ENCODE measurements at regions not wholly inside any gene's neighbourhood (a gene's known extent, or its start where the extent isn't known, plus 50 kb on each side); places are given as distances from the start of the nearest gene placed in this dataset.

GRCh38 chr22:48592488-48592887 is 1235.2 kb downstream of the BRD1 start:
- DNase-seq (ENCODE audit: insufficient read length, low spot score) = no peak
- FAIRE-seq = no peak

DNA sequence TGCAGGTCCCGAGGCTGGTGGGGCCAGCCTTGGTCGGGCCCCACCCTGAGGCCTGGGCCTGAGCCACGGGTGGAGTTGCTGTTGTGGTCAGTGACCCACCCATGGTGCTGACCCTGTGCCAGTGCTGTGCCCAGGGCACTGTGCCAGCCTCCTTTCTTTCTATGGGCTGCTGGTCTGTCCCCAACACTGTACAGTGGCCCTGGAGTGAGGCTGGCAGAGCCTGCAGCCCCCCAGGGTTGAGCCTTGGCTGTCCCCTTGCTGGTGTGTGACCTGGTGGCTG is 1235.7 kb downstream of the BRD1 start:
- no peak for FAIRE-seq
- no peak for DNase-seq (ENCODE audit: insufficient read length, low spot score)

GRCh38 chr22:48591286-48592065 is 1236.2 kb downstream of the BRD1 start:
- no peak for FAIRE-seq
- no peak for DNase-seq (ENCODE audit: insufficient read length, low spot score)

GRCh38 chr22:48589901-48590300 is 1237.8 kb downstream of the BRD1 start:
- DNase-seq (ENCODE audit: insufficient read length, low spot score) (no peak), FAIRE-seq (no peak)

DNA sequence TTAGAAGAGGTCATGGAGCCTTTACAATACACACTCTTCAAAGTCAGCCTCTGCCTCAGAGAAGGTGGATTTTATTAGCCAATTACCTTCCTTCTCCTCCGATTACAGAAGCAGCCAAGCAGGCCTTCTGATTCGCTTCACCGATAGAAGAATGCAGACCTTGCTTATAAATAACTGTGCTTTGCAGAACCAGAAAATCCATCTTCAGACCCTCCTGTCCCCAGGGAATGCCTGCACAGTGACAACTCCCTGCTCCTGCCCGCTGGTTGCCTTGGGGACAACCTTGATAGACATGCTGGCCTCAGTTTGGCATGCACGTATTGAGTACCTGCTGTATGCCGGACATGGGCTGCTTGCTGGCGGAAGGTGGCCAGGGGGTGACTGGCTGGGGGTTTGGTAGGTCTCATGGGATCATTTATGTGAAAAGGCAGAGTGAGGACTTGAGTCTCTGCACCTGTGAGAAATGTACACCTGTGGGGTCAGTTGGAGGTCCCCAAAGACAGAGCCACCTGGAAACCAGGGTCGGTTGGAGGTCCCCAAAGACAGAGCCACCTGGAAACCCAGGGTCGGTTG is 1238.7 kb downstream of the BRD1 start:
- no peak for FAIRE-seq
- DNase-seq (ENCODE audit: insufficient read length, low spot score) = no peak

GRCh38 chr22:48588151-48588877 is 1239.4 kb downstream of the BRD1 start:
- DNase-seq (ENCODE audit: insufficient read length, low spot score) (no peak), FAIRE-seq (no peak)

- FAIRE-seq (no peak), DNase-seq (ENCODE audit: insufficient read length, low spot score) (no peak)
Measured at GRCh38 chr22:48587236-48587865, 1240.3 kb downstream of the BRD1 start.

DNA sequence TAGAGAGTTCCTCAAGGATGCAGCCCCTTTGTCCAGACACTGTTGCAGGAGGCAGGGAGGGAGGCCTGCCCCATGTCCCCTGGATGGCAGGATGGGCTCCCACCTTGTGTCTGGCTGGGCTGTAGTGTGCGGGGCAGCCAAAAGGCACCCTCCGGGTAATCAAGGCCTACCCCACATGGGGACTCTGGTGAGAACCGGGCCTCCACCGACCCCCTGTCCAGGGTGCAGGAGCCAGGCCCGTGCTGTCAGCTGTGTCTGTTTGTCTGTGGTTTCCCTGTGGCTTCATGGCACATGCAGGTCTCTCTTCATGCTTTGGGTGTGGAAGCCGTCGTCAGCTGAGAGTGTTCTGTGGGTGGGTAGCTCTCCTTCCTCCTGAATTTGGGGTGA is 1240.9 kb downstream of the BRD1 start:
- no peak for FAIRE-seq
- no peak for DNase-seq (ENCODE audit: insufficient read length, low spot score)

- no peak for FAIRE-seq
- no peak for DNase-seq (ENCODE audit: insufficient read length, low spot score)
Measured at GRCh38 chr22:48585916-48586798, 1241.5 kb downstream of the BRD1 start.

DNA sequence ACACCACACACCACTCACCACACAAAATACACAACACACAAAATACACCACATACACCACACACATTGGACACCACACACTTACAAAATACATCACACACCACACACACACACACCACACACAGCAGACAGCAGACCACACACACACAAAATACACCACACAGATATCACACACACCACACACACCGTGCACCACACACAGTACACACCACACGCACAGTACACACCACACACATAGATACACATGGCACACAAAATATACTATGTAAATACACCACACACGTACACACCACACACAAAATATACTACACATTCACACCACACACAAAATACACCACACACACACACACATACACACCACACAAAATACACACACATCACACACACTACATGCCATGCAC is 1243.5 kb downstream of the BRD1 start:
- peak; percentile 65 for FAIRE-seq

DNA sequence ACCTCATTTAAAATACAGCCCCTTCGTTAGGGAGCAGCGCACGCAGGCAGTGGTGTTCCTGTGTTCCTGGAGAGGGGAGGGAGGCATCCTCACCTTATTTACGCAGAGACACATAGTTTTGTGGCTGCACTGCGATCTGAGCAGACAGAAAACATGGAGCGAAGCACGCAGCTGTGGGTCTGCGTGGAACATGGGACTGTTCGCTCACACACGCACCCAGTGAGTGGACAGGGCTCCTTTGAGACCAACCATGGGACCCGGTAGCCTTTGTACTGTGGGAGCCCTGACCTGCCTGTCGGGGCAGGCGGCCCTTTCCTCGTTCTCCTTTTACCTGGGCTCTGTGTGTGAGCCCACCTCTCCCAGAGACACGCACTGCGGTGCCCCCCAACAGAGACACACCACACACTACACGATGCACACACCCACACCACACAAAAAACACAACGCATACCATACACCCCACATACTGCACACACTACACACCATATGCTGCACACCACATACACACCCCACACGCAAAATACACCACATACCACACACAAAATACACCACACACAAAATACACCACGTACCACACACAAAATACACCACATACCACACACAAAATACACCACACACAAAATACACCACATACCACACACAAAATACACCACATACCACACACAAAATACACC is 1245.7 kb downstream of the BRD1 start:
- FAIRE-seq = no peak
- DNase-seq (ENCODE audit: insufficient read length, low spot score) = no peak

More for the DNA sequence above, 1243.5 kb downstream of the BRD1 start:
- DNase-seq (ENCODE audit: insufficient read length, low spot score) = no peak

- FAIRE-seq = no peak
- DNase-seq (ENCODE audit: insufficient read length, low spot score) = no peak
Measured at GRCh38 chr22:48581205-48581766, 1246.4 kb downstream of the BRD1 start.

DNA sequence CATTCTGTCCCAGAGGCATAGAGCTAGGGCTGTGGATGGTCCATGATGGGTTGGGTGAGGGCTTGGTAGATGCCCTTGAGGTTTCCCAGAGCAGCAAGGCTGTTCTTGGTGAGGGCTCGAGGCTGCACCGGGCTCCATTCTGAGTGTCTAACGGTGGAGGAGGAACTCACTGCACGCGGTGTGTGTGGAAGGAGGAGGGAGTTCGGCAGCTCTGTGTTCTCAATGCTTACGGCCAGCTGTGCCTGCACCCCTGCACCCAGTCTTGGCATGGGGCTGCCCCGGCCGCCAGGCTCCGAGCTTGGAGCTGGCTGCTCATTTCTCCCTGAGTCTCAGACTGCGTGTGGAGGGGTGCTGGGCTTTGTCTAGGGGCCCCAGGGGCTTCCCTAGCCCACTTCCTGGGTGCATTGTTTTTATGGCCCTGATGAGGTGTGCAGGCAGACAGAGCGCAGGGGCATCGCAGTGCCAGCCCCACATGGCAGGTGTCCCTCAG is 1247.1 kb downstream of the BRD1 start:
- FAIRE-seq (no peak), DNase-seq (ENCODE audit: insufficient read length, low spot score) (no peak)

DNA sequence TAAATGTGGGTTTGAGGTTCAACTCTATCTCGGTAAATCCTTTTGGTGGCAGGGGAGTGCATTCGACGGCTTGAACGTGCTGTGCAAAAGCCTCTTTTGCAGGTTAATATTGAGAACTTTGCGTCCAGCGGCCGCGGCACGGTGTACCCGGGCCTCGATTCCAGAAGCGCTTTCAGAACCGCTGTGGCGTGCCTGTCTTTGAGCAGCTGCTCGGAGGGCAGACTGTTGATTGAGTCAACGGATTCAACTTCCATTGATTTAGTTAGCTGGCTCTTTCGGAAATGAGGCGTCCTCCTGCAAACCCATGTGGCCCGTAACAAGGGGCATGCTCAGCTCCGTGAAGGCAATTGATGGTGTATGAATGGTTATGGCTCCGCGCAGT is 1247.8 kb downstream of the BRD1 start:
- FAIRE-seq (no peak), DNase-seq (ENCODE audit: insufficient read length, low spot score) (no peak)

- no peak for DNase-seq (ENCODE audit: insufficient read length, low spot score)
- FAIRE-seq = no peak
Measured at GRCh38 chr22:48579043-48579927, 1248.4 kb downstream of the BRD1 start.

- FAIRE-seq (no peak), DNase-seq (ENCODE audit: insufficient read length, low spot score) (no peak)
Measured at GRCh38 chr22:48578138-48579042, 1249.3 kb downstream of the BRD1 start.

GRCh38 chr22:48577691-48578090 is 1250.0 kb downstream of the BRD1 start:
- no peak for FAIRE-seq

More at GRCh38 chr22:48577691-48578090, 1250.0 kb downstream of the BRD1 start:
- DNase-seq (ENCODE audit: insufficient read length, low spot score) = no peak

Data from HTR-8/SVneo (cell line).